ENCODE measurements at regions not wholly inside any gene's neighbourhood (a gene's known extent, or its start where the extent isn't known, plus 50 kb on each side); places are given as distances from the start of the nearest gene placed in this dataset.

- Histone ChIP-seq H3K4me1 (no peaks in the 10 kb centered on the region), H3K27me3 (no peaks in the 10 kb centered on the region), H3K36me3 (no peaks in the 10 kb centered on the region), H3K4me3 (ENCODE audit: low read depth, low read length) (no peak overlapping the region), H3K9me3 (no peaks in the 10 kb centered on the region)
- DNase-seq, result no peak
- no peak for TF ChIP-seq CTCF (IDR thresholded peaks at IDR 0.05; ENCODE audit: low read depth, low read length)
Observed at GRCh38 chr20:11143481-11143880, 469.7 kb upstream of the JAG1 start.

GRCh38 chr20:11144114-11144950, 470.5 kb upstream of the JAG1 start:
- H3K4me3 ChIP-seq (ENCODE audit: low read depth, low read length), result no peak overlapping the region
- no peaks in the 10 kb centered on the region for H3K9me3 ChIP-seq
- TF ChIP-seq CTCF (IDR thresholded peaks at IDR 0.05; ENCODE audit: low read depth, low read length), result no peak
- no peaks in the 10 kb centered on the region for H3K27me3 ChIP-seq
- H3K4me1 ChIP-seq, result no peaks in the 10 kb centered on the region
- no peak for DNase-seq
- no peaks in the 10 kb centered on the region for H3K36me3 ChIP-seq

- no peaks in the 10 kb centered on the region for H3K9me3 ChIP-seq
- no peak overlapping the region for H3K4me3 ChIP-seq (ENCODE audit: low read depth, low read length)
- no peaks in the 10 kb centered on the region for H3K4me1 ChIP-seq
- no peak for TF ChIP-seq CTCF (IDR thresholded peaks at IDR 0.05; ENCODE audit: low read depth, low read length)
- no peaks in the 10 kb centered on the region for H3K27me3 ChIP-seq
- no peak for DNase-seq
- no peaks in the 10 kb centered on the region for H3K36me3 ChIP-seq
Observed at GRCh38 chr20:11145616-11146015, 471.8 kb upstream of the JAG1 start.

- TF ChIP-seq CTCF (IDR thresholded peaks at IDR 0.05; ENCODE audit: low read depth, low read length), result no peak
- no peak for DNase-seq
- no peaks in the 10 kb centered on the region for H3K4me1 ChIP-seq
Observed at GRCh38 chr20:11153819-11154218, 480.0 kb upstream of the JAG1 start.

GRCh38 chr20:11155156-11155756, 481.5 kb upstream of the JAG1 start:
- no peaks in the 10 kb centered on the region for H3K4me1 ChIP-seq
- no peaks in the 10 kb centered on the region for H3K36me3 ChIP-seq
- no peak overlapping the region for H3K4me3 ChIP-seq (ENCODE audit: low read depth, low read length)
- no peaks in the 10 kb centered on the region for H3K27me3 ChIP-seq
- no peak for TF ChIP-seq CTCF (IDR thresholded peaks at IDR 0.05; ENCODE audit: low read depth, low read length)
- no peak for DNase-seq
- no peaks in the 10 kb centered on the region for H3K9me3 ChIP-seq

More at GRCh38 chr20:11153819-11154218, 480.0 kb upstream of the JAG1 start:
- Histone ChIP-seq H3K9me3 (no peaks in the 10 kb centered on the region), H3K4me3 (ENCODE audit: low read depth, low read length) (no peak overlapping the region), H3K27me3 (no peaks in the 10 kb centered on the region), H3K36me3 (no peaks in the 10 kb centered on the region)

- Histone ChIP-seq H3K4me1 (no peaks in the 10 kb centered on the region), H3K27me3 (no peaks in the 10 kb centered on the region), H3K36me3 (no peaks in the 10 kb centered on the region), H3K9me3 (no peaks in the 10 kb centered on the region), H3K4me3 (ENCODE audit: low read depth, low read length) (no peak overlapping the region)
- TF ChIP-seq CTCF (IDR thresholded peaks at IDR 0.05; ENCODE audit: low read depth, low read length), result no peak
- DNase-seq, result no peak
Observed at GRCh38 chr20:11156922-11157321, 483.1 kb upstream of the JAG1 start.
